ENCODE measurements at regions not wholly inside any gene's neighbourhood (a gene's known extent, or its start where the extent isn't known, plus 50 kb on each side); places are given as distances from the start of the nearest gene placed in this dataset.

GRCh38 chr2:11071211-11071610 is 84.1 kb upstream of the SLC66A3 start:
- RAD21 ChIA-PET (ENCODE audit: low non-redundant PET in 1 of 2, low total read pairs in 2 of 2, uncharacterized antibody in 2 of 2, unreplicated experiment in 2 of 2) = no interaction called here
- no peak overlapping the region for H3K4me3 ChIP-seq (replicated peaks in 1 of 2; ENCODE audit: low read depth in 1 of 2, low read length in 2 of 2)
- ATAC-seq = peak; percentile 54; the same call in 1 of the 2 replicates
- peaks cover 0 to 26% of the 10 kb centered on the region in 2 experiments; a peak in 3 of 4 replicates for H3K4me1 ChIP-seq (ENCODE audit: control insufficient read depth in 1 of 2, insufficient read depth in 2 of 2, low read length in 2 of 2)
- no peaks in the 10 kb centered on the region for H3K79me2 ChIP-seq (ENCODE audit: insufficient read depth, low read length)
- intact Hi-C loops (cut with micrococcal nuclease) = no loop called here
- CTCF ChIA-PET = interaction anchor here (1.4 kb wide), 1 partner anchor 11 kb away, joined by 4 read pairs; no protein-coding TSS in a partner anchor
- no peaks in the 10 kb centered on the region for H3K9me3 ChIP-seq (ENCODE audit: control insufficient read depth in 1 of 2, insufficient read depth in 1 of 2, low read depth in 1 of 2, low read length in 2 of 2)
- no peak for DNase-seq (ENCODE audit: low read depth, low spot score)
- H3K27me3 ChIP-seq (ENCODE audit: insufficient read depth, low read length) = no peaks in the 10 kb centered on the region
- POLR2A ChIA-PET = no interaction called here
- no peak overlapping the region for H3K9ac ChIP-seq (ENCODE audit: low read length)
- no TSS peak for BruUV-seq (replicated peaks)
- H2AFZ ChIP-seq (ENCODE audit: low read depth, low read length, poor library complexity, severe bottlenecking) = peak overlapping the region; percentile 31
- TF ChIP-seq ELF1 (IDR thresholded peaks at IDR 0.05; ENCODE audit: borderline replicate concordance, low read depth) (no peak), CBX3 (IDR thresholded peaks at IDR 0.05; ENCODE audit: low read depth) (no peak), CEBPB (IDR thresholded peaks at IDR 0.05; ENCODE audit: low read depth) (no peak), RAD21 (IDR thresholded peaks at IDR 0.05; ENCODE audit: low read depth) (no peak), YY1 (IDR thresholded peaks at IDR 0.05; ENCODE audit: extremely low read depth, insufficient replicate concordance, low read depth, low read length) (no peak), EZH2phosphoT487 (IDR thresholded peaks at IDR 0.05; ENCODE audit: borderline replicate concordance) (no peak), SIN3A (IDR thresholded peaks at IDR 0.05; ENCODE audit: low read depth) (no peak), EGR1 (IDR thresholded peaks at IDR 0.05; ENCODE audit: low read depth) (no peak), REST (IDR thresholded peaks at IDR 0.05; ENCODE audit: low read depth) (no peak), SRF (IDR thresholded peaks at IDR 0.05; ENCODE audit: low read depth) (no peak)
- H4K20me1 ChIP-seq (ENCODE audit: insufficient read depth) = no peaks in the 10 kb centered on the region
- no peaks in the 10 kb centered on the region for H3K9me2 ChIP-seq (ENCODE audit: insufficient read depth)
- no peak overlapping the region for H3K4me2 ChIP-seq (ENCODE audit: low read length)
- no peak overlapping the region for H3K27ac ChIP-seq (ENCODE audit: low read depth, low read length)
- H3K36me3 ChIP-seq (ENCODE audit: control insufficient read depth in 1 of 2, insufficient read depth in 2 of 2, low read length in 2 of 2) = no peaks in the 10 kb centered on the region
